ENCODE measurements at regions not wholly inside any gene's neighbourhood (a gene's known extent, or its start where the extent isn't known, plus 50 kb on each side); places are given as distances from the start of the nearest gene placed in this dataset.
A peak's percentile ranks its signal among the peaks of the same experiment; 100 is the strongest.

DNA sequence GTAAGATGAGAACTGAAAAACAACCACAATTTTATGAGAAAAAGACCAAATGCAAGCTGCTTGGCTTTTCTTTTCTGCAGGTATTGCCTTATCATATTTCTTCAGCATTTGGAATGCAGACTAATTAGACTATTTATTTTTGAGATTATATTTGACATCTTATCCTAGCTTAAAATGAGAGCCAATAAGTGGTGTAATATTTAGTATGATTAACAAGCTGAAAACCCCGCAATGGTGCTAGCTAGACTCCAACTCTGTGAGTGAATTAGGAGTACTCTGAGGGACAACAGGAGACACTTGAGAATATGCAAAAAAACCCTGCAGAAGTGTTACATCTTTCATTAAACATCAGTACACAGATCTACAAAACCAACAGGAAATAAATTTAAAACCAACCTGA is 180.3 kb upstream of the MEOX2 start:
- H3K18ac ChIP-seq (ENCODE audit: low read depth in 1 of 2, low read length in 2 of 2): no peak overlapping the region
- no peak overlapping the region for H2BK5ac ChIP-seq (ENCODE audit: low read depth, low read length, poor library complexity, severe bottlenecking)
- H4K8ac ChIP-seq (ENCODE audit: low read length): no peak overlapping the region
- no peaks in the 10 kb centered on the region for H3K9me3 ChIP-seq (ENCODE audit: control insufficient read depth, low read length)
- WGBS: 100% methylated on average over 1 of the region's 1 CpG
- H3K36me3 ChIP-seq (ENCODE audit: control insufficient read depth in 1 of 2, insufficient read depth in 2 of 2, low read depth in 1 of 2, low read length in 2 of 2): no peaks in the 10 kb centered on the region
- H3K4me2 ChIP-seq (ENCODE audit: low read length, poor library complexity, severe bottlenecking): no peak overlapping the region
- H2BK12ac ChIP-seq (ENCODE audit: low read length in 2 of 2): no peak overlapping the region
- H3K27me3 ChIP-seq (ENCODE audit: control insufficient read depth in 1 of 2, insufficient read depth in 1 of 2, low read length in 2 of 2): no peaks in the 10 kb centered on the region
- H4K91ac ChIP-seq (ENCODE audit: low read length): no peak overlapping the region
- DNase-seq: no peak
- H3K27ac ChIP-seq (ENCODE audit: low read length, poor library complexity, severe bottlenecking): no peak overlapping the region
- H3K4me3 ChIP-seq (ENCODE audit: insufficient read depth in 1 of 2, low read depth in 1 of 2, low read length in 2 of 2): no peak overlapping the region
- H3K14ac ChIP-seq (ENCODE audit: low read length in 2 of 2): no peak overlapping the region
- no peak overlapping the region for H3K9ac ChIP-seq (ENCODE audit: low read length)
- no peak overlapping the region for H2AFZ ChIP-seq (ENCODE audit: low read depth, low read length)
- no peak overlapping the region for H2BK15ac ChIP-seq (ENCODE audit: low read depth, poor library complexity, severe bottlenecking)
- no peaks in the 10 kb centered on the region for H3K4me1 ChIP-seq (ENCODE audit: control insufficient read depth, insufficient read depth, low read depth, low read length)
- no peak overlapping the region for H3K4ac ChIP-seq (ENCODE audit: low read depth in 1 of 2, low read length in 2 of 2)
- H3K23ac ChIP-seq (ENCODE audit: low read length in 2 of 2): no peak overlapping the region
- H3K79me1 ChIP-seq (replicated peaks; ENCODE audit: low read length, poor library complexity, severe bottlenecking): no peaks in the 10 kb centered on the region
- no peak overlapping the region for H2AK5ac ChIP-seq (ENCODE audit: low read length, severe bottlenecking)
- no peak overlapping the region for H2BK120ac ChIP-seq (ENCODE audit: low read depth, low read length)

DNA sequence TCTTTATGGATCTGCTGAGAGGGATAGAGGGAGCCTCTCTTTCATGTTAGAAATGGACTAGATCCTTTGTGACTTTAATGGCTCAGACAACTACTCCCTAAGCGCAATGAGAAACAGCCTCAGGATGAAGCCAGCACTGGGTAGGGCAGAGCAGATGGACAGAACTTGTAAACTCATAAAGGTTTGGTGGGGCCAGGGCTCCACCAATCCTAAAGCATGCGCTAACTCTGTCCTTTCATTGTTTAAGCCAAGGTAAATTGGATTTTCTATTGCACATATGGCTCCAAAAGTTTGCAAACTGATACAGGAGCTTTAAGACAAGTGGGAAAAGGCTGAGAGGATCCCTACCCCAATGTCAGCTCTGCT is 178.1 kb upstream of the MEOX2 start:
- H3K4ac ChIP-seq (ENCODE audit: low read depth in 1 of 2, low read length in 2 of 2): no peak overlapping the region
- no peak overlapping the region for H2AK5ac ChIP-seq (ENCODE audit: low read length, severe bottlenecking)
- no peak overlapping the region for H2BK120ac ChIP-seq (ENCODE audit: low read depth, low read length)
- H3K9ac ChIP-seq (ENCODE audit: low read length): no peak overlapping the region
- no peak overlapping the region for H2BK12ac ChIP-seq (ENCODE audit: low read length in 2 of 2)
- no peak overlapping the region for H3K18ac ChIP-seq (ENCODE audit: low read depth in 1 of 2, low read length in 2 of 2)
- no peak overlapping the region for H3K4me3 ChIP-seq (ENCODE audit: insufficient read depth in 1 of 2, low read depth in 1 of 2, low read length in 2 of 2)
- H3K14ac ChIP-seq (ENCODE audit: low read length in 2 of 2): no peak overlapping the region
- no peak overlapping the region for H2BK15ac ChIP-seq (ENCODE audit: low read depth, poor library complexity, severe bottlenecking)
- no peaks in the 10 kb centered on the region for H3K79me1 ChIP-seq (replicated peaks; ENCODE audit: low read length, poor library complexity, severe bottlenecking)
- H3K27ac ChIP-seq (ENCODE audit: low read length, poor library complexity, severe bottlenecking): no peak overlapping the region
- H3K9me3 ChIP-seq (ENCODE audit: control insufficient read depth, low read length): no peaks in the 10 kb centered on the region
- DNase-seq: no peak
- H4K8ac ChIP-seq (ENCODE audit: low read length): no peak overlapping the region
- H3K36me3 ChIP-seq (ENCODE audit: control insufficient read depth in 1 of 2, insufficient read depth in 2 of 2, low read depth in 1 of 2, low read length in 2 of 2): no peaks in the 10 kb centered on the region
- WGBS: 100% methylated on average over 2 of the region's 2 CpGs
- H3K4me2 ChIP-seq (ENCODE audit: low read length, poor library complexity, severe bottlenecking): no peak overlapping the region
- no peak overlapping the region for H3K23ac ChIP-seq (ENCODE audit: low read length in 2 of 2)
- no peak overlapping the region for H2BK5ac ChIP-seq (ENCODE audit: low read depth, low read length, poor library complexity, severe bottlenecking)
- no peaks in the 10 kb centered on the region for H3K4me1 ChIP-seq (ENCODE audit: control insufficient read depth, insufficient read depth, low read depth, low read length)
- no peaks in the 10 kb centered on the region for H3K27me3 ChIP-seq (ENCODE audit: control insufficient read depth in 1 of 2, insufficient read depth in 1 of 2, low read length in 2 of 2)
- no peak overlapping the region for H4K91ac ChIP-seq (ENCODE audit: low read length)
- H2AFZ ChIP-seq (ENCODE audit: low read depth, low read length): no peak overlapping the region

DNA sequence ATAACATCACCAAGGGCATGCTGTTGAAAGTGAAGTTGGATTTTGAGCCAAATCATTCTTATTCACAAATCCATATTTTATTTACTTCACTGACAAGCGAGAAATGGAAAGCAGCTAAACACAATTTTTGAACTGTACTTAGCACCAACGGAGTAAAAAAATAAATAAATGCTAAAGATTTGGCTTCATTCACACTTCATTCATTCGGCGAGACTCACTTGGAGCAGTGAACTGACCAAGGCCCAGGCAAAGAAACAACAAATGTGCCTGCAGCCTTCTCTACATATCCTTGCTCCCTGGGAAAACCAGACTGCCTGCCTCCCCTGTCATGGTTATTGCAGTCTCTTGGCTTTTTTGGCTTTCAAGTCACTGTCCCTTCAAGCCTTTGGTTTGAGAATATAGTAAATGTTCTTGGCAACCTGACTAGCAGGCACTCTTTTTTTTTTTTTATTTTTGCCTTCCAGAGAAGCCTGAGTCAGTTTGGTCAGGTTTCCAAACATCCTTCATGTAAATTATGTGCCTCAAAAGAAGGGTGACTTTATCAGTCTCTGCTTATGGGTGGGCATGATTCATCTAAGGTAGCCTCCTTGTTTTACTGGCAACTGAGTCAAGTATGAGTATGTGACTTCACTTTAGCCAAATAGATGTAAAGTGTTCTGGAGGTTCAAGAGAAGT is 177.6 kb upstream of the MEOX2 start:
- WGBS: 94% methylated on average over 4 of the region's 4 CpGs
- Histone ChIP-seq H3K79me1 (replicated peaks; ENCODE audit: low read length, poor library complexity, severe bottlenecking) (no peaks in the 10 kb centered on the region), H3K18ac (ENCODE audit: low read depth in 1 of 2, low read length in 2 of 2) (no peak overlapping the region), H3K4me1 (ENCODE audit: control insufficient read depth, insufficient read depth, low read depth, low read length) (no peaks in the 10 kb centered on the region), H3K36me3 (ENCODE audit: control insufficient read depth in 1 of 2, insufficient read depth in 2 of 2, low read depth in 1 of 2, low read length in 2 of 2) (no peaks in the 10 kb centered on the region), H3K9ac (ENCODE audit: low read length) (no peak overlapping the region), H4K91ac (ENCODE audit: low read length) (no peak overlapping the region), H3K4ac (ENCODE audit: low read depth in 1 of 2, low read length in 2 of 2) (no peak overlapping the region), H3K9me3 (ENCODE audit: control insufficient read depth, low read length) (no peaks in the 10 kb centered on the region), H2BK12ac (ENCODE audit: low read length in 2 of 2) (no peak overlapping the region), H2BK5ac (ENCODE audit: low read depth, low read length, poor library complexity, severe bottlenecking) (no peak overlapping the region), H2BK120ac (ENCODE audit: low read depth, low read length) (no peak overlapping the region), H2AK5ac (ENCODE audit: low read length, severe bottlenecking) (no peak overlapping the region), H3K27ac (ENCODE audit: low read length, poor library complexity, severe bottlenecking) (no peak overlapping the region), H2AFZ (ENCODE audit: low read depth, low read length) (no peak overlapping the region), H2BK15ac (ENCODE audit: low read depth, poor library complexity, severe bottlenecking) (no peak overlapping the region), H3K4me2 (ENCODE audit: low read length, poor library complexity, severe bottlenecking) (no peak overlapping the region), H3K14ac (ENCODE audit: low read length in 2 of 2) (no peak overlapping the region), H3K27me3 (ENCODE audit: control insufficient read depth in 1 of 2, insufficient read depth in 1 of 2, low read length in 2 of 2) (no peaks in the 10 kb centered on the region), H3K4me3 (ENCODE audit: insufficient read depth in 1 of 2, low read depth in 1 of 2, low read length in 2 of 2) (no peak overlapping the region), H3K23ac (ENCODE audit: low read length in 2 of 2) (no peak overlapping the region), H4K8ac (ENCODE audit: low read length) (no peak overlapping the region)
- DNase-seq: no peak

DNA sequence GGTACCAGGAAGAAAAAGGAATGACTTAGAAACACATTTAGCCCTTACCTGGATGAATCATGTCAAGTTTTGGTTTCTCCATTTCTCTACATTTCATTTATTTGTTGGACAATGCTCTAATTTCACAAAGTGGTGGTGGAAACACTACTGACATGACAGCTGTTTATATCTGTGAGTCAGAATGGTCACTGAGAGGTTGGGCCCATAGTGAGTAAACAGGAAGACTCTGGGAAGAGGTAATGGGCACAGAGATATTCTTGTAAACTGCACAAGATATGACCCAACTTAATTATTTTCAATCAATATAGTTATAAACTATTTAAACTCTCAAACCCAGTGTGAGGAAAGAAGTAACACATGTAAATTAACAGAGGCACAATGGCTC is 176.3 kb upstream of the MEOX2 start:
- Histone ChIP-seq H3K4me2 (ENCODE audit: low read length, poor library complexity, severe bottlenecking) (no peak overlapping the region), H2BK12ac (ENCODE audit: low read length in 2 of 2) (no peak overlapping the region), H4K91ac (ENCODE audit: low read length) (no peak overlapping the region), H3K27me3 (ENCODE audit: control insufficient read depth in 1 of 2, insufficient read depth in 1 of 2, low read length in 2 of 2) (no peaks in the 10 kb centered on the region), H3K27ac (ENCODE audit: low read length, poor library complexity, severe bottlenecking) (no peak overlapping the region), H3K9ac (ENCODE audit: low read length) (no peak overlapping the region), H3K36me3 (ENCODE audit: control insufficient read depth in 1 of 2, insufficient read depth in 2 of 2, low read depth in 1 of 2, low read length in 2 of 2) (no peaks in the 10 kb centered on the region), H4K8ac (ENCODE audit: low read length) (no peak overlapping the region), H3K14ac (ENCODE audit: low read length in 2 of 2) (no peak overlapping the region), H3K9me3 (ENCODE audit: control insufficient read depth, low read length) (no peaks in the 10 kb centered on the region), H3K4me3 (ENCODE audit: insufficient read depth in 1 of 2, low read depth in 1 of 2, low read length in 2 of 2) (no peak overlapping the region), H2AK5ac (ENCODE audit: low read length, severe bottlenecking) (no peak overlapping the region), H2AFZ (ENCODE audit: low read depth, low read length) (no peak overlapping the region), H2BK5ac (ENCODE audit: low read depth, low read length, poor library complexity, severe bottlenecking) (no peak overlapping the region), H3K4me1 (ENCODE audit: control insufficient read depth, insufficient read depth, low read depth, low read length) (no peaks in the 10 kb centered on the region), H2BK15ac (ENCODE audit: low read depth, poor library complexity, severe bottlenecking) (no peak overlapping the region), H3K18ac (ENCODE audit: low read depth in 1 of 2, low read length in 2 of 2) (no peak overlapping the region), H2BK120ac (ENCODE audit: low read depth, low read length) (no peak overlapping the region), H3K23ac (ENCODE audit: low read length in 2 of 2) (no peak overlapping the region), H3K4ac (ENCODE audit: low read depth in 1 of 2, low read length in 2 of 2) (no peak overlapping the region), H3K79me1 (replicated peaks; ENCODE audit: low read length, poor library complexity, severe bottlenecking) (no peaks in the 10 kb centered on the region)
- peak; percentile 43 for DNase-seq

Measured in mesenchymal stem cell (in vitro differentiated cells and primary cell).